Neural crest cell (in vitro differentiated cells): ENCODE measurements at regions not wholly inside any gene's neighbourhood (a gene's known extent, or its start where the extent isn't known, plus 50 kb on each side); places are given as distances from the start of the nearest gene placed in this dataset.

Source experiments
- DNase-seq: peaks from one replicate; pipeline ENCODE4 v3.0.0; 2021; ENCODE audit warnings: low read depth, mixed read lengths, low spot score
- H3K27ac Mint-ChIP-seq: one replicate; pipeline ENCODE4 v1.8.0; 2021; ENCODE audit warnings: mild to moderate bottlenecking, mixed read lengths; ENCODE audit not compliant: unreplicated experiment
- H3K27me3 Mint-ChIP-seq: 2 replicates; pipeline ENCODE4 v1.8.0; 2021; ENCODE audit warnings: low read depth, mild to moderate bottlenecking, mixed read lengths
- H3K36me3 Mint-ChIP-seq: 2 replicates; pipeline ENCODE4 v1.8.0; 2021; ENCODE audit warnings: low read depth, mild to moderate bottlenecking, mixed read lengths
- H3K4me1 Mint-ChIP-seq: 2 replicates; pipeline ENCODE4 v1.8.0; 2021; ENCODE audit warnings: mixed read lengths
- H3K4me3 Mint-ChIP-seq: one replicate; pipeline ENCODE4 v1.8.0; 2021; ENCODE audit warnings: mild to moderate bottlenecking, mixed read lengths
- H3K9me3 Mint-ChIP-seq: 2 replicates; pipeline ENCODE4 v1.8.0; 2021; ENCODE audit warnings: mixed read lengths
- CTCF ChIP-seq: fragments of 200-600 bp; sonication (generic); conservative IDR thresholded peaks from 2 replicates; pipeline ENCODE4 v1.5.0; 2021; ENCODE audit warnings: antibody characterized with exemption, mild to moderate bottlenecking

GRCh38 chr1:67896826-67897225 is 63.6 kb upstream of the GNG12 start:
- peak overlapping the region; percentile 63 for H3K27ac Mint-ChIP-seq
- no peaks in the 10 kb centered on the region for H3K27me3 Mint-ChIP-seq
- no peak overlapping the region for H3K4me3 Mint-ChIP-seq
- H3K9me3 Mint-ChIP-seq = no peaks in the 10 kb centered on the region
- TF ChIP-seq CTCF = no peak
- peaks cover 7% of the 10 kb centered on the region for H3K4me1 Mint-ChIP-seq
- no peak for DNase-seq
- no peaks in the 10 kb centered on the region for H3K36me3 Mint-ChIP-seq

- H3K4me1 Mint-ChIP-seq = peaks cover 7% of the 10 kb centered on the region
- H3K4me3 Mint-ChIP-seq = no peak overlapping the region
- no peaks in the 10 kb centered on the region for H3K36me3 Mint-ChIP-seq
- H3K27ac Mint-ChIP-seq = no peak overlapping the region
- H3K9me3 Mint-ChIP-seq = no peaks in the 10 kb centered on the region
- no peaks in the 10 kb centered on the region for H3K27me3 Mint-ChIP-seq
- no peak for TF ChIP-seq CTCF
- DNase-seq = no peak
These were observed 61.9 kb upstream of the GNG12 start for GRCh38 chr1:67894981-67895735.

- H3K36me3 Mint-ChIP-seq = no peaks in the 10 kb centered on the region
- H3K27ac Mint-ChIP-seq = no peak overlapping the region
- DNase-seq = no peak
- TF ChIP-seq CTCF = no peak
- no peaks in the 10 kb centered on the region for H3K27me3 Mint-ChIP-seq
- H3K4me1 Mint-ChIP-seq = peaks cover 26% of the 10 kb centered on the region
- no peaks in the 10 kb centered on the region for H3K9me3 Mint-ChIP-seq
- H3K4me3 Mint-ChIP-seq = no peak overlapping the region
These were observed 59.8 kb upstream of the GNG12 start for GRCh38 chr1:67893126-67893495.

- H3K4me3 Mint-ChIP-seq = no peak overlapping the region
- peaks cover 26% of the 10 kb centered on the region for H3K4me1 Mint-ChIP-seq
These were observed 59.3 kb upstream of the GNG12 start for GRCh38 chr1:67892476-67893125.

GRCh38 chr1:67890857-67891256 is 57.6 kb upstream of the GNG12 start:
- H3K36me3 Mint-ChIP-seq = no peaks in the 10 kb centered on the region
- no peak for DNase-seq
- H3K9me3 Mint-ChIP-seq = no peaks in the 10 kb centered on the region
- peaks cover 26% of the 10 kb centered on the region for H3K4me1 Mint-ChIP-seq
- no peak for TF ChIP-seq CTCF
- no peak overlapping the region for H3K27ac Mint-ChIP-seq
- no peak overlapping the region for H3K4me3 Mint-ChIP-seq
- no peaks in the 10 kb centered on the region for H3K27me3 Mint-ChIP-seq

More at GRCh38 chr1:67892476-67893125, 59.3 kb upstream of the GNG12 start:
- H3K27me3 Mint-ChIP-seq = no peaks in the 10 kb centered on the region
- H3K36me3 Mint-ChIP-seq = no peaks in the 10 kb centered on the region
- no peak overlapping the region for H3K27ac Mint-ChIP-seq
- no peaks in the 10 kb centered on the region for H3K9me3 Mint-ChIP-seq
- DNase-seq = no peak
- TF ChIP-seq CTCF = no peak
